CD14-positive monocyte (primary cell): ENCODE measurements at regions not wholly inside any gene's neighbourhood (a gene's known extent, or its start where the extent isn't known, plus 50 kb on each side); places are given as distances from the start of the nearest gene placed in this dataset.
A peak's percentile ranks its signal among the peaks of the same experiment; 100 is the strongest.

ENCODE experiments used
- DNase-seq, 3 donors: peaks; one replicate each; pipeline ENCODE4 v3.0.0-alpha.2; 2011 to 2022
- H2AFZ ChIP-seq: 2 replicates; pipeline ENCODE4 v1.6.0; 2012; ENCODE audit warnings: mild to moderate bottlenecking, low read depth, low read length, inconsistent platforms; ENCODE audit not compliant: insufficient read depth, poor library complexity, severe bottlenecking
- H3K27ac ChIP-seq, 2 donors: 1 replicate in 1 of 2; 2 replicates in 1 of 2; pipeline ENCODE4 v1.5.1; 2012 to 2013; ENCODE audit warnings: low read length in 2 of 2, control low read depth in 1 of 2, inconsistent platforms in 1 of 2, low read depth in 1 of 2, mild to moderate bottlenecking in 1 of 2
- H3K27me3 ChIP-seq, 2 donors: one replicate each; pipeline versions ENCODE4 v1.6.0 to v1.6.1; 2011 to 2013; ENCODE audit warnings: low read length in 2 of 2; ENCODE audit not compliant: control insufficient read depth in 2 of 2, insufficient read depth in 2 of 2
- H3K36me3 ChIP-seq, 2 donors: replicated peaks in 1 of 2; 1 replicate in 1 of 2; 2 replicates in 1 of 2; pipeline versions ENCODE4 v1.5.1 to v1.6.1; 2012 to 2013; ENCODE audit warnings: low read length in 2 of 2, control low read depth in 1 of 2, inconsistent platforms in 1 of 2, mild to moderate bottlenecking in 1 of 2; ENCODE audit not compliant: insufficient read depth in 2 of 2, control insufficient read depth in 1 of 2
- H3K4me1 ChIP-seq, 2 donors: 1 replicate in 1 of 2; 2 replicates in 1 of 2; pipeline versions ENCODE4 v1.5.1 to v1.6.1; 2012 to 2013; ENCODE audit warnings: low read length in 2 of 2, control low read depth in 1 of 2, inconsistent platforms in 1 of 2, mild to moderate bottlenecking in 1 of 2, moderate library complexity in 1 of 2; ENCODE audit not compliant: insufficient read depth in 2 of 2, control insufficient read depth in 1 of 2
- H3K4me2 ChIP-seq: replicated peaks from 2 replicates; pipeline ENCODE3; 2012; ENCODE audit warnings: low read length, moderate library complexity, mild to moderate bottlenecking; ENCODE audit not compliant: poor library complexity, severe bottlenecking; ENCODE audit errors: extremely low read depth
- H3K4me3 ChIP-seq, 3 experiments: fragments of 200-600 bp in 1 of 3; sonication (generic) in 1 of 3; replicated peaks in 1 of 3; 1 replicate in 2 of 3; 2 replicates in 1 of 3; pipeline ENCODE4 v1.5.1; 2011 to 2013; ENCODE audit warnings: low read length in 3 of 3, mild to moderate bottlenecking in 3 of 3, control low read depth in 2 of 3, low read depth in 2 of 3, inconsistent platforms in 1 of 3, moderate library complexity in 1 of 3
- H3K79me2 ChIP-seq: 2 replicates; pipeline ENCODE4 v1.6.0; 2012; ENCODE audit warnings: mild to moderate bottlenecking, control low read depth, inconsistent platforms, low read length, moderate library complexity; ENCODE audit not compliant: insufficient read depth
- H3K9ac ChIP-seq: 2 replicates; pipeline ENCODE4 v1.6.0; 2017; ENCODE audit warnings: low read length, mild to moderate bottlenecking; ENCODE audit not compliant: insufficient read depth, poor library complexity, severe bottlenecking
- H3K9me3 ChIP-seq, 2 donors: replicated peaks in 1 of 2; 1 replicate in 1 of 2; 2 replicates in 1 of 2; pipeline versions ENCODE4 v1.5.1 to v1.6.1; 2012 to 2013; ENCODE audit warnings: low read length in 2 of 2, control low read depth in 1 of 2; ENCODE audit not compliant: control insufficient read depth in 1 of 2, insufficient read depth in 1 of 2
- H4K20me1 ChIP-seq: 2 replicates; pipeline ENCODE4 v1.6.0; 2012; ENCODE audit warnings: mild to moderate bottlenecking, low read length, control low read depth, moderate library complexity; ENCODE audit not compliant: insufficient read depth
- H3K27ac Mint-ChIP-seq, 7 donors: one replicate each; pipeline ENCODE4 v1.8.0; 2020; ENCODE audit warnings: mild to moderate bottlenecking in 7 of 7, mixed read lengths in 7 of 7, moderate library complexity in 6 of 7, inconsistent platforms in 2 of 7
- H3K27me3 Mint-ChIP-seq, 3 donors: one replicate each; pipeline ENCODE4 v1.8.0; 2021 to 2022; ENCODE audit warnings: low read depth in 3 of 3, mild to moderate bottlenecking in 3 of 3, mixed read lengths in 3 of 3, moderate library complexity in 3 of 3, inconsistent platforms in 1 of 3
- H3K36me3 Mint-ChIP-seq, 2 donors: one replicate each; pipeline ENCODE4 v1.8.0; 2020; ENCODE audit warnings: mixed read lengths in 2 of 2, inconsistent platforms in 1 of 2, mild to moderate bottlenecking in 1 of 2
- H3K4me1 Mint-ChIP-seq: one replicate; pipeline ENCODE4 v1.8.0; 2020; ENCODE audit warnings: mild to moderate bottlenecking, mixed read lengths
- H3K4me3 Mint-ChIP-seq, 2 donors: one replicate each; pipeline ENCODE4 v1.8.0; 2020; ENCODE audit warnings: mild to moderate bottlenecking in 2 of 2, mixed read lengths in 2 of 2, moderate library complexity in 1 of 2
- H3K9me3 Mint-ChIP-seq, 7 donors: one replicate each; pipeline ENCODE4 v1.8.0; 2020 to 2022; ENCODE audit warnings: mixed read lengths in 7 of 7, mild to moderate bottlenecking in 6 of 7, moderate library complexity in 6 of 7, inconsistent platforms in 2 of 7
- CTCF ChIP-seq: fragments of 200-600 bp; IDR thresholded peaks from one replicate; pipeline ENCODE4 v1.8.0; 2022; ENCODE audit warnings: antibody characterized with exemption, mild to moderate bottlenecking
- WGBS: methylation state at CpG from one replicate; pipeline ENCODE4 v1.1.5; 2013; ENCODE audit warnings: missing lambda C conversion rate; ENCODE audit not compliant: insufficient coverage; 5-methylcytosine and 5-hydroxymethylcytosine counted together
- intact Hi-C, 2 donors: fragments of 100-400 bp; cut with micrococcal nuclease; formaldehyde crosslinking; loops; one replicate each; pipeline versions ENCODE4 v1.15.0 to v1.15.1; 2023

GRCh38 chr3:53997476-53997875 is 105.8 kb upstream of the SELENOK start:
- Mint-ChIP-seq H3K27me3 (peaks cover 3 to 14% (median 8%) of the 10 kb centered on the region in 3 donors), H3K4me1 (peaks cover 10% of the 10 kb centered on the region), H3K9me3 (peaks cover 0 to 2% (median 0%) of the 10 kb centered on the region in 7 donors), H3K36me3 (no peaks in the 10 kb centered on the region), H3K4me3 (no peak overlapping the region), H3K27ac (no peak overlapping the region)
- DNase-seq: no peak
- no peaks in the 10 kb centered on the region for H3K27me3 ChIP-seq
- no peak overlapping the region for H3K9ac ChIP-seq
- no peak overlapping the region for H3K4me2 ChIP-seq
- H3K4me1 ChIP-seq: peaks cover 9 to 11% of the 10 kb centered on the region in 2 donors
- H3K27ac ChIP-seq: no peak overlapping the region
- no peak overlapping the region for H3K4me3 ChIP-seq
- no peaks in the 10 kb centered on the region for H4K20me1 ChIP-seq
- no peaks in the 10 kb centered on the region for H3K9me3 ChIP-seq
- TF ChIP-seq CTCF: no peak
- intact Hi-C loops: no loop called here
- H2AFZ ChIP-seq: no peak overlapping the region
- 93% methylated on average over 2 of the region's 4 CpGs for WGBS
- no peaks in the 10 kb centered on the region for H3K79me2 ChIP-seq
- H3K36me3 ChIP-seq: no peaks in the 10 kb centered on the region

GRCh38 chr3:53996141-53996874 is 104.6 kb upstream of the SELENOK start:
- intact Hi-C loops: no loop called here
- peak overlapping the region in 1 of 2 donors; percentile 36 for H3K4me3 Mint-ChIP-seq
- H3K36me3 Mint-ChIP-seq: no peaks in the 10 kb centered on the region
- Histone ChIP-seq H3K27me3 (no peaks in the 10 kb centered on the region), H3K9ac (no peak overlapping the region), H2AFZ (peak overlapping the region; percentile 73), H3K4me1 (peaks cover 9 to 11% of the 10 kb centered on the region in 2 donors), H3K36me3 (no peaks in the 10 kb centered on the region), H3K4me2 (peak overlapping the region; percentile 13), H4K20me1 (no peaks in the 10 kb centered on the region), H3K79me2 (no peaks in the 10 kb centered on the region), H3K27ac (no peak overlapping the region), H3K9me3 (no peaks in the 10 kb centered on the region), H3K4me3 (no peak overlapping the region)
- peak overlapping the region in 2 of 7 donors; percentile 13 to 29 for H3K27ac Mint-ChIP-seq
- TF ChIP-seq CTCF: no peak
- peaks cover 3 to 12% (median 8%) of the 10 kb centered on the region in 3 donors for H3K27me3 Mint-ChIP-seq
- peak; percentile 3 to 33 (median 8) for DNase-seq
- H3K9me3 Mint-ChIP-seq: peaks cover 0 to 5% (median 0%) of the 10 kb centered on the region in 7 donors
- 68% methylated on average over 4 of the region's 7 CpGs for WGBS
- H3K4me1 Mint-ChIP-seq: peaks cover 10% of the 10 kb centered on the region
